Testis (tissue), 2 donors: ENCODE measurements at regions not wholly inside any gene's neighbourhood (a gene's known extent, or its start where the extent isn't known, plus 50 kb on each side); places are given as distances from the start of the nearest gene placed in this dataset.

Source experiments
- DNase-seq: peaks from one replicate; pipeline ENCODE4 v3.0.0-alpha.2; 2019
- H3K27ac ChIP-seq, 2 donors: fragments of 200-600 bp; sonication (generic); one replicate each; pipeline ENCODE4 v1.5.1; 2019
- H3K27me3 ChIP-seq: fragments of 200-600 bp; sonication (generic); one replicate; pipeline ENCODE4 v1.5.1; 2019
- H3K36me3 ChIP-seq: fragments of 200-600 bp; sonication (generic); one replicate; pipeline ENCODE4 v1.5.1; 2017; ENCODE audit warnings: low read depth; ENCODE audit errors: missing control alignments
- H3K4me1 ChIP-seq: fragments of 200-600 bp; sonication (generic); one replicate; pipeline ENCODE4 v1.5.1; 2019
- H3K4me3 ChIP-seq, 2 donors: fragments of 200-600 bp; sonication (generic); one replicate each; pipeline ENCODE4 v1.5.1; 2017 to 2019
- H3K9me3 ChIP-seq: fragments of 200-600 bp; sonication (generic); one replicate; pipeline ENCODE4 v1.5.1; 2017
- CTCF ChIP-seq, 3 experiments: fragments of 450-650 bp in 2 of 3; fragments of 200-600 bp in 1 of 3; sonication (generic) in 1 of 3; IDR thresholded peaks; one replicate each; pipeline ENCODE4 v1.5.1; 2016 to 2019; ENCODE audit warnings: antibody characterized with exemption in 3 of 3, mild to moderate bottlenecking in 2 of 3, moderate library complexity in 1 of 3
- POLR2A ChIP-seq: fragments of 450-650 bp; IDR thresholded peaks from one replicate; pipeline ENCODE4 v1.6.1; 2017; ENCODE audit warnings: antibody characterized with exemption, mild to moderate bottlenecking, moderate library complexity
- WGBS, 2 donors: methylation state at CpG; one replicate each; pipeline ENCODE4 v1.1.5; 2018; 5-methylcytosine and 5-hydroxymethylcytosine counted together
- intact Hi-C: fragments of 100-400 bp; cut with DNase I; formaldehyde crosslinking; loops from one replicate; pipeline ENCODE4 v1.15.1; 2023; ENCODE audit warnings: low total_unique reads

- intact Hi-C loops: no loop called here
- Histone ChIP-seq H3K27ac (no peak overlapping the region), H3K27me3 (no peaks in the 10 kb centered on the region), H3K4me3 (no peak overlapping the region), H3K4me1 (no peaks in the 10 kb centered on the region), H3K9me3 (no peaks in the 10 kb centered on the region), H3K36me3 (no peaks in the 10 kb centered on the region)
- TF ChIP-seq POLR2A: no peak
- no peak for TF ChIP-seq CTCF (IDR thresholded peaks at IDR 0.05)
- DNase-seq: no peak
- WGBS, 2 donors: 81 to 82% methylated on average over 6 of the region's 6 CpGs
Measured at GRCh38 chr1:213925531-213926182, 62.1 kb upstream of the PROX1 start.

- Histone ChIP-seq H3K27me3 (no peaks in the 10 kb centered on the region), H3K4me3 (no peak overlapping the region), H3K36me3 (no peaks in the 10 kb centered on the region), H3K9me3 (no peaks in the 10 kb centered on the region), H3K27ac (no peak overlapping the region), H3K4me1 (no peaks in the 10 kb centered on the region)
- WGBS, 2 donors: 89 to 93% methylated on average over 6 of the region's 6 CpGs
- TF ChIP-seq POLR2A (no peak), CTCF (IDR thresholded peaks at IDR 0.05) (no peak)
- intact Hi-C loops: no loop called here
- no peak for DNase-seq
Measured at GRCh38 chr1:213927846-213928245, 59.9 kb upstream of the PROX1 start.

GRCh38 chr1:213929398-213929797 lies 58.4 kb upstream of the PROX1 start:
- Histone ChIP-seq H3K4me1 (no peaks in the 10 kb centered on the region), H3K27ac (no peak overlapping the region), H3K36me3 (no peaks in the 10 kb centered on the region), H3K9me3 (no peaks in the 10 kb centered on the region), H3K27me3 (no peaks in the 10 kb centered on the region), H3K4me3 (no peak overlapping the region)
- TF ChIP-seq CTCF (IDR thresholded peaks at IDR 0.05) (no peak), POLR2A (no peak)
- DNase-seq: no peak
- intact Hi-C loops: no loop called here

- TF ChIP-seq CTCF (IDR thresholded peaks at IDR 0.05): no peak
- TF ChIP-seq POLR2A: no peak
- Histone ChIP-seq H3K4me3 (no peak overlapping the region), H3K4me1 (no peaks in the 10 kb centered on the region), H3K9me3 (no peaks in the 10 kb centered on the region), H3K27me3 (no peaks in the 10 kb centered on the region), H3K36me3 (no peaks in the 10 kb centered on the region), H3K27ac (no peak overlapping the region)
- intact Hi-C loops: no loop called here
- DNase-seq: no peak
- 63 to 70% methylated on average over 8 of the region's 8 CpGs for WGBS, 2 donors
Measured at GRCh38 chr1:213931836-213932235, 55.9 kb upstream of the PROX1 start.

- TF ChIP-seq CTCF (IDR thresholded peaks at IDR 0.05): no peak
- no peak for TF ChIP-seq POLR2A
- DNase-seq: no peak
- Histone ChIP-seq H3K27me3 (no peaks in the 10 kb centered on the region), H3K4me1 (no peaks in the 10 kb centered on the region), H3K9me3 (no peaks in the 10 kb centered on the region), H3K27ac (no peak overlapping the region), H3K4me3 (no peak overlapping the region), H3K36me3 (no peaks in the 10 kb centered on the region)
- 68 to 73% methylated on average over 5 of the region's 5 CpGs for whole genome bisulfite sequencing, 2 donors
- intact Hi-C loops: no loop called here
Measured at GRCh38 chr1:213933336-213933735, 54.4 kb upstream of the PROX1 start.
